ENCODE measurements at regions not wholly inside any gene's neighbourhood (a gene's known extent, or its start where the extent isn't known, plus 50 kb on each side); places are given as distances from the start of the nearest gene placed in this dataset.

DNA sequence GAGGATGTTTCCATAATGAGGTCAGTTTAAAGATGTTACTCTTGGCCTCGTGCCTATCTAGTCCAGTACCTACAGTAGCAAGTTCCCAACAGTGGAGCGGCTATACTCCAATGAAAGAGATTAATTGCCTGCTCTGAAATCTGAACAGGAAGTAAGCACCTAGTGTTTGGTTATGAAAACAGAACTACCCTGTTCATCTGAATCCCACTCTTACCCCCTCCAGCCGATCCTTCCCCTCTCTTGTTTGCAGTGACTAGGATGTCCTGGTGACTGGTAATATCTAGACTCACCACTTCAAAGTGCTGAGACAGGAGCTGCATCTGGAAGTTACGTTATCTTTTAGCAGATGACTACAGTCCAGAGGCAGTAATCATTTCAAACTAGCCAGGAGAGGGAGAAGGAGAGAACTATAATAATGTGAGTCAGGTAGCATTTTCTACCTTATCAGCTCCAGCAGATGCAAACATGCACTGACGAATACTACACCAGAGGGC is 666.7 kb upstream of the NRP1 start:
- TF ChIP-seq, protein P1, sequence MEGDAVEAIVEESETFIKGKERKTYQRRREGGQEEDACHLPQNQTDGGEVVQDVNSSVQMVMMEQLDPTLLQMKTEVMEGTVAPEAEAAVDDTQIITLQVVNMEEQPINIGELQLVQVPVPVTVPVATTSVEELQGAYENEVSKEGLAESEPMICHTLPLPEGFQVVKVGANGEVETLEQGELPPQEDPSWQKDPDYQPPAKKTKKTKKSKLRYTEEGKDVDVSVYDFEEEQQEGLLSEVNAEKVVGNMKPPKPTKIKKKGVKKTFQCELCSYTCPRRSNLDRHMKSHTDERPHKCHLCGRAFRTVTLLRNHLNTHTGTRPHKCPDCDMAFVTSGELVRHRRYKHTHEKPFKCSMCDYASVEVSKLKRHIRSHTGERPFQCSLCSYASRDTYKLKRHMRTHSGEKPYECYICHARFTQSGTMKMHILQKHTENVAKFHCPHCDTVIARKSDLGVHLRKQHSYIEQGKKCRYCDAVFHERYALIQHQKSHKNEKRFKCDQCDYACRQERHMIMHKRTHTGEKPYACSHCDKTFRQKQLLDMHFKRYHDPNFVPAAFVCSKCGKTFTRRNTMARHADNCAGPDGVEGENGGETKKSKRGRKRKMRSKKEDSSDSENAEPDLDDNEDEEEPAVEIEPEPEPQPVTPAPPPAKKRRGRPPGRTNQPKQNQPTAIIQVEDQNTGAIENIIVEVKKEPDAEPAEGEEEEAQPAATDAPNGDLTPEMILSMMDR (optimal IDR thresholded peaks at IDR 0.05 in 1 of 3, IDR thresholded peaks at IDR 0.05 in 1 of 3, conservative IDR thresholded peaks at IDR 0.05 in 1 of 3; ENCODE audit: extremely low read depth in 1 of 3, insufficient read depth in 2 of 3, low read length in 3 of 3), result no peak
- TF ChIP-seq EZH2 (IDR thresholded peaks at IDR 0.05; ENCODE audit: low read length), result no peak

Measured in keratinocyte (primary cell).